Astrocyte of the spinal cord (primary cell): ENCODE measurements at regions not wholly inside any gene's neighbourhood (a gene's known extent, or its start where the extent isn't known, plus 50 kb on each side); places are given as distances from the start of the nearest gene placed in this dataset.

Experiments used
- DNase-seq: peaks from one replicate; pipeline ENCODE4 v3.0.0; 2011; ENCODE audit warnings: low read depth, low spot score
- H3K4me3 ChIP-seq: 2 replicates; pipeline ENCODE4 v1.5.1; 2011; ENCODE audit warnings: low read depth, mild to moderate bottlenecking, low read length, moderate library complexity
- in situ Hi-C: cut with HindIII; loops from 2 replicates; pipeline ENCODE4 v1.10.0; 2017; ENCODE audit warnings: low sequenced_read_pairs
- TF ChIP-seq, protein P1 (sequence below): IDR thresholded peaks from 2 replicates; pipeline ENCODE4 v1.5.1; 2012; ENCODE audit warnings: low read depth, mild to moderate bottlenecking, low read length, inconsistent platforms

DNA sequence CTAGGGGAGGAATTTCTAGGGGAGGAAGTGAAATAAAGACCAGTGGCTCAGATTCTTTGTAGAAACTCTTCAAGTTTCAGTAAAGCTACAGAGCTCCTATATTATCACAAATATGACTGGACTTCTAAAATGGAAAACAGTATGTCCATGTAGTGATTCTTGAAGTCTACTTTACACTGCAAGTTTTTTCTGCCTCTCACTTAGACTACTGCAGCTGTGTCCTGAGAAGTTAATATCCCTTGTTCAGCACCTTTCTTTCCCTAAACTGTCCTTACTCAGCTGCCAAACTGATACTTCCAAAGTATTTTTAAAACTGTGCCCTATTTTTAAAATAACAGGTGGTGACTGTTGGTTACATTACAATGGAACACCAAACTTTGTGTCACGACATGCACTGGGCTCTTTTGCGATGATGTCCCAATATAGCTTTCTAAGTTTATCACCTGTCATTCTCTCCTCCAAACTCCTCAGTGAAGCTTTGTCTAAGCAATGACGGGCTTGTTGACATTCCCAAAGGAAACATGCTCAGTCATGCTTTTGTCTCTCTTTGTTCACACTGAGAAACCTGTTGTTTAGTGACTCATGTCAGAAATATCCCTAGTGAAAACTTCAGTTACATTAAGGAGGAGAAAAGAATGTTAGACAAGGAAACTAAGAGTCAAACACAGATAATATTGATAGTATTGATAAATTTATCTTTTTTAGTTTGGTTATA is 341.1 kb downstream of the ARL6IP6 start:
- in situ Hi-C loops: no loop called here
- no peak overlapping the region for H3K4me3 ChIP-seq
- TF ChIP-seq, protein P1, sequence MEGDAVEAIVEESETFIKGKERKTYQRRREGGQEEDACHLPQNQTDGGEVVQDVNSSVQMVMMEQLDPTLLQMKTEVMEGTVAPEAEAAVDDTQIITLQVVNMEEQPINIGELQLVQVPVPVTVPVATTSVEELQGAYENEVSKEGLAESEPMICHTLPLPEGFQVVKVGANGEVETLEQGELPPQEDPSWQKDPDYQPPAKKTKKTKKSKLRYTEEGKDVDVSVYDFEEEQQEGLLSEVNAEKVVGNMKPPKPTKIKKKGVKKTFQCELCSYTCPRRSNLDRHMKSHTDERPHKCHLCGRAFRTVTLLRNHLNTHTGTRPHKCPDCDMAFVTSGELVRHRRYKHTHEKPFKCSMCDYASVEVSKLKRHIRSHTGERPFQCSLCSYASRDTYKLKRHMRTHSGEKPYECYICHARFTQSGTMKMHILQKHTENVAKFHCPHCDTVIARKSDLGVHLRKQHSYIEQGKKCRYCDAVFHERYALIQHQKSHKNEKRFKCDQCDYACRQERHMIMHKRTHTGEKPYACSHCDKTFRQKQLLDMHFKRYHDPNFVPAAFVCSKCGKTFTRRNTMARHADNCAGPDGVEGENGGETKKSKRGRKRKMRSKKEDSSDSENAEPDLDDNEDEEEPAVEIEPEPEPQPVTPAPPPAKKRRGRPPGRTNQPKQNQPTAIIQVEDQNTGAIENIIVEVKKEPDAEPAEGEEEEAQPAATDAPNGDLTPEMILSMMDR: no peak
- peak; percentile 62 for DNase-seq

DNA sequence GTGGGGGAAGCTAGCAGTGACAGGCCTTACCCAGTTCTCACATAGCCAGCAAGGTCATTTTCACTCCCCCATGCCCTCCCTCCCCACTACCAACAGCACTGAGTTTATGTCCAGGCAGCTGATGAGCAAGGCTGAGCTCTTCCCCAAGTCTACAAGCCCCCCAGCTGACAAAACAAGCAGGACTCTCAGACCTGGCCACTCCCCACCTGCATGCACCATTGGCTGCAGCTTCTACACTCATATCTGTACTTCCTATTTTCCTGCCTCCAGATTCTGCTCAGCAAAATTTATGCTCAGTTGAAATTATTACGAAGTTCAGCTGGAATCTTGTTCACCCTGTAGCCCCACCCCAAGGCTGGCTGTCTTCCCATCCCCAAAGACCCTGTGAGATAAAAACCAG is 339.3 kb downstream of the ARL6IP6 start:
- TF ChIP-seq, protein P1: no peak
- no peak for DNase-seq
- in situ Hi-C loops: no loop called here
- H3K4me3 ChIP-seq: no peak overlapping the region

DNA sequence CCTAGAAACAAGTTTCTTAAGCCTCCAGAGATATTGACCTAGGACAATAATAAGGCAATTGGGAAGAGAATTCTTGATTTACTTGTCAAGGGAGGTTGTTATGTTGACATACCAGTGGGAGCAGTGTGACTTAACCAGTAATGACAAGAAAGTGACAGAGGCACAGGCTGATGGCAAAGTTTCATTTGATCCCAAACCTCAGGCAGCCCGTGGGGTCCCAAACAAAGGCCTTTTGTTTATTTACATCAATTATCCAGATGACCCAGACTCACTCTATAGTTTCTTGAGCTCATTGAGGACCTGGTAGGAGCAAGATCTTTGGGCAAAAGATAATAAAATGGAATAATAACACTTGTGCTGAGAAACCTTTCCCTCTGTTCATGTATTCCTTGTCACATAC is 336.8 kb downstream of the ARL6IP6 start:
- DNase-seq: no peak
- no peak overlapping the region for H3K4me3 ChIP-seq
- TF ChIP-seq, protein P1: no peak
- in situ Hi-C loops: no loop called here

DNA sequence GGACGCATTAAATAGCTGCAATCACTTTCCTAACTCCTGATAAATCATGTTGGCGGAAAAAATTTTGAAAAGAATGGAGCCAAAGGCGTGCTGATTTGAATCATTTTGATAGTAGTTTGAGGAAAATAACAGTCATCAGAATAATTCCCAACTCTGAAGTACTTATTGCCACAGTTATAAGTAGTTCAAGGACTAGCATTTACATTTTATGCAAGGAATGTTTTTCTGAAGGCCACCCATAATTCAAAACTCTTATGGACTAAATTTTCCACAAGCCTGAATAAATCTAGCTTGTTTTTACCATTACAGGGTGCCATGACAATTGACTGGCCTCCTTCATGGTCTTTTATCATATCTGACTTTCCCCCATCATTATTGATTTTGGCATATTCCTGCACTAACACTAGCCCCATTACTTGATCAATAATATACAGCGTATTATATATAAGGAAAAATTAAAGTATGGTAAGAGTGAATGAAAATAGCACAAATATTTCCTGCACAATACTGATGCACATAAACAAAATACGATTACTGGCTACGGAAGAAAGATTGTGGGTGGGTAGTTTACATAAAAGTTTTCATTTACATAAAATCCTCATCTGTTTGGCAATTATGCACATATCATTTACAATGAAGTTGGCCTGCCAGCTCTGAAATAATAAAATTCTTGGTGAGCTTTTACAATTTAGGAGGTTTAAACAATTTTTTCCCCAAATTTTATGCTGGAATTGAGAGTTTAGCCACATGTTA is 334.6 kb downstream of the ARL6IP6 start:
- in situ Hi-C loops: no loop called here
- no peak overlapping the region for H3K4me3 ChIP-seq
- no peak for DNase-seq

DNA sequence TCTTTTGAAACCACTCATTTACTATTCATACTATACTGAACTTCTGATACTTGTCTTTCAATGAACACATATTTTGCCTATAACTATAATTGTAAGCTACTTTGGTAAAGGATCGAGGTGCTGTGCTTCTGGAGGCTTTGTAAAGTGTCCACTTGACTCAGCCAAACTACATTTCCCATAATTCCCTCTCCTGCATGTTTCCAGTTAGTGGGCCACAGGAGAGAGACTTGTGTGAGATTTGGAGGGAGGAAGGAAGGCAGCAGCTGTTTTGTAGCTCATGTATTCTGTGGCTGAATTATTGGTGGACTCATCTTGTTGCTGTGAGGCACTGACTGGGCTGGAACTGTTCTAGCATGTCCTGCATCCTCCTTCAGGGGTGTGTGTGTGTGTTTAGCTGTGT is 328.8 kb downstream of the ARL6IP6 start:
- no peak overlapping the region for H3K4me3 ChIP-seq
- TF ChIP-seq, protein P1: no peak
- in situ Hi-C loops: no loop called here
- DNase-seq: no peak

More for the DNA sequence above, 334.6 kb downstream of the ARL6IP6 start:
- TF ChIP-seq, protein P1: no peak

DNA sequence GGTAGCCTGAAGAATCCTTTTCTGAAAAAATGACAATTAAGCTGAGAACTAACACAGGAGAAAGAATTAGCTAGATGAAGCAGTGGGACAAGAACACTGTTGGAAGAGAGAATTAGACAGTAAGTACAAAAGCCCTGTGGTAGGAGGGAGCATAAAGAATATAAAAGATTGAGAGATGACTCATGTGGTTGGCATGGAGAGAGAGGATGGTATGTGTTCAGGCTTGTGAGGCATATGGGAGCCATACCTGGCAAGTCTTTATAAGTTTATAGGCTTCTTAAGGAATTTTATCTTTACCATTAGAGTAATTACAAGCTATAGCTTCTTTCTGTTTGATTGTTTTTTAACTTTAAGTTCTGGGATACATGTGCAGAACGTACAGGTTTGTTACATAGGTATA is 325.0 kb downstream of the ARL6IP6 start:
- TF ChIP-seq, protein P1: no peak
- DNase-seq: no peak
- no peak overlapping the region for H3K4me3 ChIP-seq
- in situ Hi-C loops: no loop called here
